ENCODE measurements at regions not wholly inside any gene's neighbourhood (a gene's known extent, or its start where the extent isn't known, plus 50 kb on each side); places are given as distances from the start of the nearest gene placed in this dataset.

DNA sequence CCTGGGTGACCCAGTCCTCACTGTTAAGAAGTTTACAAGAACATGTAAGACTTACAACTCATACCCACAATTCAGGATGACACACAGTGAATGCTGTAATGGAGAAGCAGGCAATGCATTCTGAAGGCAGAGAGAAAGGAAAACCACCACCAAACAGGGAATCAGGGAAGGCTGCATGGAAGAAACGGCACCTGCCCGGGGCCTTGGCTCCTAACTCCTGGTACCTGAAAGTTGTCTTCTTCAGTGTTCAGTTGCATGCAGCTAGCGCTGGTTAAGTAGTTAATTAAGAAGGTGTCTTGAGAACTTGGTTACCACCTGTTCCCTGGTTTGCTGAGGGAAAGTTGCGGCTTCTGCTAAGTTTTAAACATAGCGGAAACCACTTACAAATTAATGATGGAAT is 57.2 kb downstream of the GPR6 start:
- Histone ChIP-seq H3K4me1 (ENCODE audit: insufficient read depth) (no peaks in the 10 kb centered on the region), H3K27me3 (no peaks in the 10 kb centered on the region), H3K9me2 (replicated peaks; ENCODE audit: insufficient read depth) (no peaks in the 10 kb centered on the region), H3K9me3 (ENCODE audit: low read depth) (no peaks in the 10 kb centered on the region), H3K79me2 (no peaks in the 10 kb centered on the region), H3K27ac (no peak overlapping the region), H3K4me2 (no peak overlapping the region), H3K36me3 (replicated peaks; ENCODE audit: insufficient read depth, low read depth) (no peaks in the 10 kb centered on the region), H3K4me3 (no peak overlapping the region), H2AFZ (no peak overlapping the region), H4K20me1 (ENCODE audit: insufficient read depth, poor library complexity, severe bottlenecking) (no peaks in the 10 kb centered on the region)
- WGBS (ENCODE audit: low lambda C conversion rate, missing lambda C conversion rate) = 94% methylated on average over 5 of the region's 5 CpGs
- no peak for TF ChIP-seq EZH2 (IDR thresholded peaks at IDR 0.05; ENCODE audit: borderline replicate concordance)
- TF ChIP-seq, protein P1, sequence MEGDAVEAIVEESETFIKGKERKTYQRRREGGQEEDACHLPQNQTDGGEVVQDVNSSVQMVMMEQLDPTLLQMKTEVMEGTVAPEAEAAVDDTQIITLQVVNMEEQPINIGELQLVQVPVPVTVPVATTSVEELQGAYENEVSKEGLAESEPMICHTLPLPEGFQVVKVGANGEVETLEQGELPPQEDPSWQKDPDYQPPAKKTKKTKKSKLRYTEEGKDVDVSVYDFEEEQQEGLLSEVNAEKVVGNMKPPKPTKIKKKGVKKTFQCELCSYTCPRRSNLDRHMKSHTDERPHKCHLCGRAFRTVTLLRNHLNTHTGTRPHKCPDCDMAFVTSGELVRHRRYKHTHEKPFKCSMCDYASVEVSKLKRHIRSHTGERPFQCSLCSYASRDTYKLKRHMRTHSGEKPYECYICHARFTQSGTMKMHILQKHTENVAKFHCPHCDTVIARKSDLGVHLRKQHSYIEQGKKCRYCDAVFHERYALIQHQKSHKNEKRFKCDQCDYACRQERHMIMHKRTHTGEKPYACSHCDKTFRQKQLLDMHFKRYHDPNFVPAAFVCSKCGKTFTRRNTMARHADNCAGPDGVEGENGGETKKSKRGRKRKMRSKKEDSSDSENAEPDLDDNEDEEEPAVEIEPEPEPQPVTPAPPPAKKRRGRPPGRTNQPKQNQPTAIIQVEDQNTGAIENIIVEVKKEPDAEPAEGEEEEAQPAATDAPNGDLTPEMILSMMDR (IDR thresholded peaks at IDR 0.05; ENCODE audit: poor library complexity) = no peak
- TF ChIP-seq EZH2phosphoT487 (IDR thresholded peaks at IDR 0.05; ENCODE audit: low read depth, severe bottlenecking, unreplicated experiment) = no peak
- no peak for DNase-seq (ENCODE audit: low spot score)

DNA sequence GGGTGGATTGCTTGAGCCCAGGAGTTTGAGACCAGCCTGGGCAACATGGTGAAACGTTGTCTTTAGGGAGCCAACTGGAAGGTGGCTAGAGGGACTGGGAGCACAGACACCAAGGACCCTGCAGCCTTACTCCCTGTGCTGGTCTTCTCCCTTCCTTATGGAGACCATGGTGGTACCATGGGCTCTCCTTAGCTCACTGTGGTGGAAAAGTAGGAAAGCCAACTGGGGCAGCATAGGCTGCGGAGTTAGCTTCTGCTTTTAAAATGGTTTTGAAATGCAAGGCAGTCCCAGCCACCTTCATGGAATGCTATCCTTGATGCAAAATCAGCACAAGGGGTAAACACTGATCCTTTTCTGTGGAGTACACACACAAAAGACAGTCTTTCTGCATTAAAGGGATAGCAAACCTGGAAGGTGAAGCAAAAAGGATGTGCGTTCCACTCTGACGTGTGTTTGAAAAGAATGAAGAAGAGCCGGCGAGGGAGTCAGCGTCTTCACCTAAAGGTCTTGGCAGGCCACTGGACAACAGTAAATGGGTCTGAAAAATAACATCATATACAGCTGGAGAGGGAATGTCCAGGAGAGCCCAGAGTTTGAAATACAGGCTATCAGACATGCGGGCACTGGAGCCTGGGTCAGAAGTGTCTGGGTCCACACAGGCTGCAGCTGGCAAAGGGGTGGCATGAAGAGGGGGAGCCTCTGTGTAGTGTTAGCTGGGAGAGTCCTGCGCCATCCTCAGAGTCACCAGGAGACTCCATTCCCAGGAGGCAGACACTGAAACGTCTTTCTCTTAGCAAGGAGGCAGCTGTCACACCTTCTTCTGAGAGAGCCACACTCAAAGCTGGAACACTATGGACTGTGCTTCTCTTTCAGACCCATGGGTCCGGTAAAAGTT is 58.5 kb downstream of the GPR6 start:
- no peaks in the 10 kb centered on the region for H3K36me3 ChIP-seq (replicated peaks; ENCODE audit: insufficient read depth, low read depth)
- no peaks in the 10 kb centered on the region for H3K9me3 ChIP-seq (ENCODE audit: low read depth)
- H3K4me3 ChIP-seq = no peak overlapping the region
- H3K9me2 ChIP-seq (replicated peaks; ENCODE audit: insufficient read depth) = no peaks in the 10 kb centered on the region
- no peaks in the 10 kb centered on the region for H3K79me2 ChIP-seq
- H3K4me1 ChIP-seq (ENCODE audit: insufficient read depth) = no peaks in the 10 kb centered on the region
- no peaks in the 10 kb centered on the region for H4K20me1 ChIP-seq (ENCODE audit: insufficient read depth, poor library complexity, severe bottlenecking)
- no peaks in the 10 kb centered on the region for H3K27me3 ChIP-seq
- no peak for DNase-seq (ENCODE audit: low spot score)
- TF ChIP-seq EZH2phosphoT487 (IDR thresholded peaks at IDR 0.05; ENCODE audit: low read depth, severe bottlenecking, unreplicated experiment) (no peak), EZH2 (IDR thresholded peaks at IDR 0.05; ENCODE audit: borderline replicate concordance) (no peak)
- TF ChIP-seq, protein P1 (IDR thresholded peaks at IDR 0.05; ENCODE audit: poor library complexity) = no peak
- no peak overlapping the region for H3K27ac ChIP-seq
- H2AFZ ChIP-seq = no peak overlapping the region
- WGBS (ENCODE audit: low lambda C conversion rate, missing lambda C conversion rate) = 95% methylated on average over 11 of the region's 11 CpGs
- no peak overlapping the region for H3K4me2 ChIP-seq

DNA sequence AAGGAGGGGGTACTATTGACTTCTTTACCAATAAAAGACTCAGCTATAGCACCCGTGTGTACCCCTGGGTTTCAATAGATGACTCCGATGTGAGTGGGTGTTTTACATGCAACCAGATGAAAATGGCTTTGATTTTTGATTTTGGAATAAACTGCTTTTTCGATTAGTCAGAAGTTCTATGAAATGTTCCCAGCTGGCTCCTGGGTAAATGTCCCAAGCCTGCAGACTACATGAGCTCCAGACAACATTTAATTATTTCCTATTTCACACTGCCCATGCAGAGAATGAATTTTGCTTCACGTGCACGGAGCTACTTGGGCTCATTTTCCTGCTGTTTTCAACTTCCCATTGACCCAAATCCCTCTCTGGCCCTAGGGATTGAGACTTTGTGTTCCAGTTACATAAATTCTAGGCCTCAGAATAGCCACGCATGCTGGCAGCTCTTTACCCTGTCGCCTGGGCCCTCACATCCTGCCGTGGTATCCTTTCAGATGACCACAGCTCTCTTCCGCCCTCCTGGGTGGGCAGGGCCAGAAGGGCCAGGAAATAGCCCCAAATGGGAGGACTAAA is 59.7 kb downstream of the GPR6 start:
- Histone ChIP-seq H2AFZ (no peak overlapping the region), H3K9me2 (replicated peaks; ENCODE audit: insufficient read depth) (no peaks in the 10 kb centered on the region), H3K36me3 (replicated peaks; ENCODE audit: insufficient read depth, low read depth) (no peaks in the 10 kb centered on the region), H3K4me1 (ENCODE audit: insufficient read depth) (no peaks in the 10 kb centered on the region), H3K4me2 (no peak overlapping the region), H4K20me1 (ENCODE audit: insufficient read depth, poor library complexity, severe bottlenecking) (no peaks in the 10 kb centered on the region), H3K79me2 (no peaks in the 10 kb centered on the region), H3K9me3 (ENCODE audit: low read depth) (no peaks in the 10 kb centered on the region), H3K27me3 (no peaks in the 10 kb centered on the region), H3K4me3 (no peak overlapping the region), H3K27ac (no peak overlapping the region)
- WGBS (ENCODE audit: low lambda C conversion rate, missing lambda C conversion rate) = 89% methylated on average over 9 of the region's 9 CpGs
- TF ChIP-seq, protein P1 (IDR thresholded peaks at IDR 0.05; ENCODE audit: poor library complexity) = no peak
- TF ChIP-seq EZH2phosphoT487 (IDR thresholded peaks at IDR 0.05; ENCODE audit: low read depth, severe bottlenecking, unreplicated experiment) (no peak), EZH2 (IDR thresholded peaks at IDR 0.05; ENCODE audit: borderline replicate concordance) (no peak)
- no peak for DNase-seq (ENCODE audit: low spot score)

All from hepatocyte (in vitro differentiated cells).